GM21381 (cell line): ENCODE measurements at regions not wholly inside any gene's neighbourhood (a gene's known extent, or its start where the extent isn't known, plus 50 kb on each side); places are given as distances from the start of the nearest gene placed in this dataset.

Experiments
- ATAC-seq: cut with Tn5 transposase; IDR thresholded peaks from one replicate; pipeline ENCODE4 v1.9.1; 2021; ENCODE audit warnings: mild to moderate bottlenecking, moderate library complexity; ENCODE audit not compliant: unreplicated experiment

DNA sequence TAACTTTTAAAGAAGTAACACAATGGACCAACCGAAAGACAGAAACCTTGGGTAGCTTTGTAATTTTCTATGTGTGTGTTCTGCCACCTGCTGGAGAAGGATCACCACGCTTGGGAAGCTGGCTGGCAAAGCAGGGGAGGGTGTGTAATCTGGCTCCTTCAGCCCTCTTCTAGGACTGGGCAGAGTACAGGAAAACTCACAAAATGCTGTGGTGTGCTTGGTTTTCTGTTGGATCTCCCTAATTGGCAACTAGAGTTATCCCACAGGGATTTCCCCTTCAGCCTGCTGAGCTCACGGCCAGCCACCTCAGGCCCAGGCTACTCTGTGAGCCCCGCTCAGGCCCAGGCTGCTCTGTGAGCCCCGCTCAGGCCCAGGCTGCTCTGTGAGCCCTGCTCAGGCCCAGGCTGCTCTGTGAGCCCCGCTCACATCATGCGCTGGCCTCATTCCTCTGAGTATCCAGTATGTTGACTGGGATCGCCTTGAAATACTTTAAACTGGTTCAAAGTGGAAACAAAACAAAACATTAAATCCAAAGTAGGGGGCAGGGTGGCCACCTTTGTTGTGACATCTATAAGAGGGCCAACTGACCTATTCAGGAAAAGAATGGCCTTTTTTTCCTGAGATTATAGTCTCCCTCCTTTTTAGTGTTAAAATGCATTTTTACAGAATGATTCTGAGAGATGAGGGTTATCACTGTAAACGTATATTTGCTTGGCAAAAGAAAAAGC is 52.0 kb upstream of the RNU6-8 start:
- peak; percentile 41 for ATAC-seq

DNA sequence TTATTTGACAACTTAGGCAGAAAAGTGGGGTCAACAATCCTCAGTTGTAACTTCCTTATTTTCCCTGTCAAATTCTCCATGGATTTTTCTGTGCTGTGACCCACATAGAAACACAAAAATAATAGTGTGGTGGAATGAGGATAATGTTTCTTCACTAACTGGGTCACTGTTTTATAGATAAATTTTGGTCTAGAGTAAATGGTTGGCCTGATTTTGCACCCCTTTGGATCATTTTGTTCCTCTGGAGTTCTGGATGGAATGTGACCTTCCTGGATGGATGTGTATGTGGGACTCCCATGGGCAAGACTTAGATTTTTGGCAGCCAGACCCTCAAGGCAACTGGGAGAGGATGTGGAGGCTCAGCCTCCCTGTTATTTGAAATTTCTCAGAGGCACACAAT is 52.7 kb upstream of the RNU6-8 start:
- no peak for ATAC-seq

DNA sequence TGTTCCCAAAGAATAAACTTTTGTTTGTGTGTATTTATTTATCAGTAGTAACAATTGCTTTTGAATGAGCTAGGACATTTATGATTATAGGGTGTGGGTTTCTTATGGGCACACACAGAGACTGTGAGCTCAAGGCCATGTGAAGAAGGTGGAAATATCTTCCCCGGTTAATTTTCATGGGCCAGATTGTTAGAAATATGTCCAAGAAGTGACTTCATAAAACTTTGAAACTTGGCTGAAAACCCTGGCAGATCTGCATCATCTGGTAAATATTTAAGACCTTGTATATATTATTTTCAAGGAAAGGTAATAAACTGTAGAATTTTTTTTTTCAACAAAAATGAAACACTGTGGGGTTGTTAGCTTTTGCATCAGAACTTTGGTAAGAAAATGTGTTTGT is 53.5 kb upstream of the RNU6-8 start:
- no peak for ATAC-seq

DNA sequence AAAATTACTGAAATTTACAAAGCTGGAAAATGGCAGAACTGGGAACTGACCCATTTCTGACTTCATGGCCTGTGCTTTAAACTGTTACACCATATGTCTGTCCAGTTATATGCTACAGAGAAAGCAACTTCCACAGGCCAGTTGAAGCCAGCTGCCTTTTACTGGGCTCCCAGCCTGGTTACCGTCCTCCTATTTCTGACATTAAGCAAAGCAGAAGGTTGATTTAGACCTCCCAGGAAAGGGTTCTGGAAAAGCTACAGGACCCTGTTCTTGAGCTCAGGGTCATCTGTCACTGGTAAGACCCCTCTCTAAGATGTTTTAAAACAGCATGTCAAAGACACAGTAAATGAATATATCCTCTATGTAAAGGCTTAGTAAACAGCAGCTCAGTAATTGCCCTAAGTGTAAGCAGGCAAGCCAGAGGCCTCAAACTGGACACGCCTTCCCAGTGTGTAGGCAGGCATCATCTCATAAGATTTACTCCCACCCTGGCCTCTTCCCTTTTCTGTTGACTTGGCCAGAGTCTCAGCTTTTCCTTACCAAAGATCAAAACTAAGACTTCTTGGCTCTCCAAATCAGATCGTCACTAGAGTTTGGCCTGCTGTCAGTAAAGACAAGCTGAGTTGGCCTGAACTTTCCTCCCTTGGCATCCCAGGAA is 55.4 kb upstream of the RNU6-8 start:
- ATAC-seq, result no peak

DNA sequence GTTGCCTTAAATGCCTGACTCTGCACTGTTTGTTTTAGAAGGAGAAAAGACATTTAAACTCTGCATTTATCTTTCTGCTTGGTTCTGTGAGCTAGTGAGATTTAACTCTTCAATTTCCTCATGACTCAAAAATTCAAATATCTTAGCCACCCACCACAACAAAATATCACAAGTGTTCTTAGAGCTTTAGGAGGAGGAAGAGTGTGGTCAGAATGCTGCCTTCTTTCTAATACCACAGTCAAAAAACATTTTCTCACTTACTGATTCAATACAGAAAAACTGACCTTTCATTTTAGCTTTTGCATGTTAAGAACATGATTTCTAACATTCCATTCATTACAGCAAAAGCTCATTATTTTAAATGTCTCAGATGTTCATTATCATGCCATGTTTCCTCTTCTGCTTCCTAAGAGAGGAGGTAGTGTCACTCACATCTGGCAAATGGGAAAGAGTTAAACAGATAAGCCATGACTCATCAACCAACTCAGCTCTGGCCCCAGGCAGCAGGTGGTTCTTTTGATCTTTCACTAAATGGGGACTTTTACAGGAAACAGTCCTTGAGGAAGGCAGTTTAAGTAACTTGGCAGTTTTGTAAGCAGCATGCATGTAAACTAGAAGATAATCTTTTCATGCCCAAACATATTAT is 56.4 kb upstream of the RNU6-8 start:
- ATAC-seq, result peak; percentile 86

DNA sequence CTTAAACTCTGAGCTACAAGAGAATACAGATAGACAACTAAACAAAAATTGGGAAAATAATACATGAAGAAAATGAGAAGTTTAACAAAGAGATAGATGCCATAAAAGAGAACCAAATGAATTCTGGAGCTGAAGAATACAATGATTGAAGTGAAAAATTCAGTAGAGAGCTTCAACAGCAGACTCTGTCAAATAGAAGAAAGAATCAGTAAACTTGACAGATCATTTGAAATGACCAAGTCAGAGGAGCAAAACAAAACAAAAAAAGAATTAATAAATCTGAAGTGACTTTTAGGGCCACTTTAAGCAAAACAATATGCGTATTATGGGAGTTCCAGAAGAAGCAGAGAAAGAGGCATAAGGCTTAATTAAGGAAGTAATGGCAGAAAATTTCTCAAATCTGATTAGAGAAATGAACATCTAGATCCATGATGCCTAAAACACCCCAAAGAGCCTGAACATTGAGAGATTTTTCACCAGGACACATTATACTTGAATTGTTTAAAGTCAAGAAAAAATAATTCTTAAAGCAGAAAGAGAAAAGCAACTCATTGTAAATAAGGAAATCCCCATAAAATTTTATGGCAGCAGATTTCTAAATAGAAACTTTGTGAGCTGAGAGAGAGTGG is 61.0 kb upstream of the RNU6-8 start:
- ATAC-seq, result no peak

DNA sequence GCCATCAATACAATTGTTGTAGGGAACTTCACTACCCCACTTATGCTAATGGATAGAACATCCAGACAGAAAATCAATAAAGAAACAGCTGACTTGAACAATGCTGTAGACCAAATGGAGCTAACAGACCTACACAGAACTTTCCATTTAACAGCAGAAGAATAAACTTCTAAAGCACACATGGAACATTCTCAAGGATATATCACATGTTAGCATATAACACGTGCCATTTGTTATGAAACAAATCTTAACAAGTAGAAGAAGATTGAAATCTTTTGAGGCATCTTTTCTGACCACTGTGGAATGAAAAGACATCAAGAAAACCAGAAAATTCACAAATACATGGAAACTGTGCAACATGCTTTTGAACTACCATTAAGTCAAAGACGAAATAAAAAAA is 62.5 kb upstream of the RNU6-8 start:
- no peak for ATAC-seq

DNA sequence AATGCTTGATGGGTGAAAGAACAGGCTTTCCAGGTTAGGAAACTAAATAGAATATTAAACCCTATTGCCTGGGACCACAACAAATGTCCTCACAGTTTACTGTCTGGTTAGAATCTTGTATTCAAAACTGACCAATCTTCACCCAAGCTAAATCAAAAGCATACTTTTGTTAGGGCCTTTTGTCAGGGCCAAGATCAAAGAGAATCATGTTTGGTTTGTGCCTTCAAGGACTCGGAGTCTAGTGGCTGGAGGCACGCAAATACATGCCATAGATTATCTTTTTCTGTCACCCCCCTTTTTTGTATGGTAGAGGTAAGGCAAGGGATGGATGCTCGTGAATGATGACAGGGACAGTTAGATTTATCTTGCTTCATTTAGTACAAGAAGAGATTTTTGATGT is 51.1 kb upstream of the AKAP6 start:
- no peak for ATAC-seq
